ENCODE measurements at regions not wholly inside any gene's neighbourhood (a gene's known extent, or its start where the extent isn't known, plus 50 kb on each side); places are given as distances from the start of the nearest gene placed in this dataset.

DNA sequence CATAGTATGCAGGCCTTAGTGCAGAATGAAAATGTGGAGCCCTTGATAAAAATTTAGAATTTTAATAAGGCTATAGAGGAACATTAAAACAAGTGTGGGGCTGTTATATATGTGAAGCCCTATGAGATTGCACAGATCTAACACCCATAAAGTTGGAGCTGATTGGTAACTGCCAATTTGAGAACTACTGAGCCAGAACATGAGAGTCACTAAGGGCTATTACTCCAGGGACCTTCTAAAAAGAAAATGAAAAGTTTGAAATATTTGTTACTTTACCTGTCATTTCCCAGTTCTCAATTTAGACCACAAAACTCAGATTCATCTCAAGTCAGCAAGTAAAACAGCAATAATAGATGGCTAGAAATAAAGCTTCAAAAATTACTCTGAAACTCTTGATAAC is 898.6 kb downstream of the TLE1 start:
- TF ChIP-seq, protein P1, sequence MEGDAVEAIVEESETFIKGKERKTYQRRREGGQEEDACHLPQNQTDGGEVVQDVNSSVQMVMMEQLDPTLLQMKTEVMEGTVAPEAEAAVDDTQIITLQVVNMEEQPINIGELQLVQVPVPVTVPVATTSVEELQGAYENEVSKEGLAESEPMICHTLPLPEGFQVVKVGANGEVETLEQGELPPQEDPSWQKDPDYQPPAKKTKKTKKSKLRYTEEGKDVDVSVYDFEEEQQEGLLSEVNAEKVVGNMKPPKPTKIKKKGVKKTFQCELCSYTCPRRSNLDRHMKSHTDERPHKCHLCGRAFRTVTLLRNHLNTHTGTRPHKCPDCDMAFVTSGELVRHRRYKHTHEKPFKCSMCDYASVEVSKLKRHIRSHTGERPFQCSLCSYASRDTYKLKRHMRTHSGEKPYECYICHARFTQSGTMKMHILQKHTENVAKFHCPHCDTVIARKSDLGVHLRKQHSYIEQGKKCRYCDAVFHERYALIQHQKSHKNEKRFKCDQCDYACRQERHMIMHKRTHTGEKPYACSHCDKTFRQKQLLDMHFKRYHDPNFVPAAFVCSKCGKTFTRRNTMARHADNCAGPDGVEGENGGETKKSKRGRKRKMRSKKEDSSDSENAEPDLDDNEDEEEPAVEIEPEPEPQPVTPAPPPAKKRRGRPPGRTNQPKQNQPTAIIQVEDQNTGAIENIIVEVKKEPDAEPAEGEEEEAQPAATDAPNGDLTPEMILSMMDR (IDR thresholded peaks at IDR 0.05; ENCODE audit: low read depth, low read length): no peak
- H3K9me3 ChIP-seq (ENCODE audit: severe bottlenecking): no peaks in the 10 kb centered on the region
- no peak for DNase-seq
- H3K4me3 ChIP-seq (ENCODE audit: low read depth, low read length): no peak overlapping the region
- H3K27me3 ChIP-seq (ENCODE audit: insufficient read depth, low read depth, severe bottlenecking): no peaks in the 10 kb centered on the region
- no peaks in the 10 kb centered on the region for H3K36me3 ChIP-seq
- H3K27ac ChIP-seq: no peak overlapping the region

DNA sequence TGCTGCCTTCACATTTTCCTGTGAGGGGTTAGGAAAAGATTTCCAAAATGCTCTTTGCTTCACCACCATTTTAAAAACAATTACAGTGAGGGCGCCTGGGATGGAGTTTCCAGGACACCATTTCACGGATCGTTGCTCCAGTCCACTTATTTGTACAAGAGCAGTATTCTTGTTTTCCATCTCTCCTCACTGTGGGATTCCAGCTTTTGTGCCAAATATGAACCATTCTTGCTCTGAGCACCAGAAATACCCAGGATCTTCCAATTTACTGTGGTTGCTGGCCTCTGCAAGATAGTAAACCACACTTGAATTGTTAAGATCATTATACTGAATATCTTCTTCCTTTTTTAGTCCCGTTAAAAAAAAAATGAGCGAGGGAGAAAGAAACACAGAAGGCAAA is 899.5 kb downstream of the TLE1 start:
- no peaks in the 10 kb centered on the region for H3K36me3 ChIP-seq
- no peak for DNase-seq
- H3K9me3 ChIP-seq (ENCODE audit: severe bottlenecking): no peaks in the 10 kb centered on the region
- no peak overlapping the region for H3K4me3 ChIP-seq (ENCODE audit: low read depth, low read length)
- no peak overlapping the region for H3K27ac ChIP-seq
- H3K27me3 ChIP-seq (ENCODE audit: insufficient read depth, low read depth, severe bottlenecking): no peaks in the 10 kb centered on the region
- TF ChIP-seq, protein P1 (IDR thresholded peaks at IDR 0.05; ENCODE audit: low read depth, low read length): no peak

DNA sequence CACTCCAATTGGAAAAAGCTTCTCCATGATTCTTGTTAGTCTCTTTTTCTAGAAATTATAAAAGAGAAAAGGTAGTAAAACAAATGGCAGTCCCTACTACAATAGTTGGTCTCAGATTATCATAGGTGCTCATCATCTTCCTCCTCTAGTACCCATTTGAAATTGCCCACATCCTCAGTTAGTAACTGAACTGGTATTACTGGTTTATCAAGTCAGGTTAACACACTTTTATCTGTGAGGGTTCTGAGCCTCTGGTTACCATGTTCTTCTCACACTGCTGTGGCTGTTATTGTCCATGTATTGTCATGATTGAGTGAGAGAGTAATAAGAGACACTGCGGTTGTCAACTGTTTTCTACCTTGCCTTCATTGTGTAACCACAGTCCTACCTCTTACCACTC is 901.7 kb downstream of the TLE1 start:
- no peak for DNase-seq
- Histone ChIP-seq H3K27ac (no peak overlapping the region), H3K4me3 (ENCODE audit: low read depth, low read length) (no peak overlapping the region), H3K27me3 (ENCODE audit: insufficient read depth, low read depth, severe bottlenecking) (no peaks in the 10 kb centered on the region), H3K9me3 (ENCODE audit: severe bottlenecking) (no peaks in the 10 kb centered on the region), H3K36me3 (no peaks in the 10 kb centered on the region)
- TF ChIP-seq, protein P1 (IDR thresholded peaks at IDR 0.05; ENCODE audit: low read depth, low read length): no peak

DNA sequence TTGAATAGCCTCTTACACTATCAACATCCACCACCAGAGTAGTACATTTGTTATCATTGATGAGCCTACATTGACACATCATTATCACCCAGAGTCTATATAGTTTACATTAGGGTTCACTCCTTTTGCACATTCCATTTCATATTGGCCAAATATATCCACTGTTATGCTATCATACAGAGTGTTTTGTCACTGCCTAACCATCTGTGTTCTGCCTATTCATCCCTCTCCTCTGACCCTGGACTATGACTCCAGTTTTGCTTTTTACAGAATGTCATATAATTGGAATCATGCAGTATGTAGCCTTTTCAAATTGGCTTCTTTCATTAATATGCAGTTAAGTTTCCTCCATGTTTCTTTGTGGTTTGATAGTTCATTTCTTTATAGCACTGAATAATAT is 904.7 kb downstream of the TLE1 start:
- DNase-seq: no peak
- Histone ChIP-seq H3K27ac (no peak overlapping the region), H3K4me3 (ENCODE audit: low read depth, low read length) (no peak overlapping the region), H3K27me3 (ENCODE audit: insufficient read depth, low read depth, severe bottlenecking) (no peaks in the 10 kb centered on the region), H3K9me3 (ENCODE audit: severe bottlenecking) (no peaks in the 10 kb centered on the region), H3K36me3 (no peaks in the 10 kb centered on the region)
- TF ChIP-seq, protein P1 (IDR thresholded peaks at IDR 0.05; ENCODE audit: low read depth, low read length): no peak

DNA sequence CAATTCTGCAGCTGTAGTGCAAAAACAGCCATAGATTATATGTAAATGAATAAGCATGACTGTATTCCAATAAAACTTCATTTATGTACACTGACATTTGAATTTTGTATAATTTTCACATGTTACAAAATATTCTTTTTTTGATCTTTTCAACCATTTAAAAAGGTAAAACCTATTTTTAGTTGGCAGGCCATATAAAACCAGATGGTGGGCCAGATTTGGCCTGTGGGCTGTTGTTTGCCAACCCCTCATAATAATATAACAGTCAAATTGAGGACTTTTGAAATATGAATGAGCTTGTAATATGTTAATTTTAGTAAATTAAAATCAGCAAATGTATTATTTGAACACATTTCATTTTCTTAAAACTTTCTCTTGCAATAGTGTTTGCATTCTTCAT is 913.4 kb downstream of the TLE1 start:
- no peaks in the 10 kb centered on the region for H3K27me3 ChIP-seq (ENCODE audit: insufficient read depth, low read depth, severe bottlenecking)
- no peak overlapping the region for H3K27ac ChIP-seq
- no peak for DNase-seq
- H3K9me3 ChIP-seq (ENCODE audit: severe bottlenecking): no peaks in the 10 kb centered on the region
- no peak overlapping the region for H3K4me3 ChIP-seq (ENCODE audit: low read depth, low read length)
- TF ChIP-seq, protein P1 (IDR thresholded peaks at IDR 0.05; ENCODE audit: low read depth, low read length): no peak
- H3K36me3 ChIP-seq: no peaks in the 10 kb centered on the region

DNA sequence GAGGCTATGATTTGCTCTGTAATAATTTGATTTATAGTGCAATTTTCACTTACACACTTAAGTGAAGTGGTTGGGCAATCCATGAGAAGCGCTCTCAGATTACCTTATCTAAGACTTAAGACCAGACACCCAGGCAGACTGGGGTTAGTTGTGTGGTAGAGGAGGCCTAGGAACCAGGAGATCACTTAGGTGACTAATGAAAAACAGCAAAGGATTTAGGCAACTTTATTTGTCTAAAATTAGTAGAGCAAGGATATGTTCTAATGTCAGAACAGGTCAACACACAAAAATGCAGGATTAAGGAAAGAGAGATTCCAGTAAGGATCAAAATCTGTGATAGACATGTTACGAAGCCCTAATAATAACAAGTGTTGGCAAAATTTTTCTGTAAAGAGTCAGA is 913.8 kb downstream of the TLE1 start:
- no peak for DNase-seq
- H3K36me3 ChIP-seq: no peaks in the 10 kb centered on the region
- H3K27ac ChIP-seq: no peak overlapping the region
- no peaks in the 10 kb centered on the region for H3K9me3 ChIP-seq (ENCODE audit: severe bottlenecking)
- TF ChIP-seq, protein P1 (IDR thresholded peaks at IDR 0.05; ENCODE audit: low read depth, low read length): no peak
- no peaks in the 10 kb centered on the region for H3K27me3 ChIP-seq (ENCODE audit: insufficient read depth, low read depth, severe bottlenecking)
- no peak overlapping the region for H3K4me3 ChIP-seq (ENCODE audit: low read depth, low read length)

Data from WERI-Rb-1 (cell line).